Bronchial epithelial cell (primary cell): ENCODE measurements at regions not wholly inside any gene's neighbourhood (a gene's known extent, or its start where the extent isn't known, plus 50 kb on each side); places are given as distances from the start of the nearest gene placed in this dataset.
"Not testable (repeated sequence)": the region's sequence is repeated elsewhere in the genome, so short reads cannot be mapped to it uniquely, and the experiment has no call there.

Experiments
- DNase-seq: peaks from one replicate; pipeline ENCODE4 v3.0.0-alpha.2; 2010; ENCODE audit warnings: low read depth
- FAIRE-seq: peaks from 2 replicates; lab custom pipeline; 2011; peaks lifted over from hg19 to GRCh38; lab: Jason Lieb, UNC
- H3K27me3 ChIP-seq: 2 replicates; pipeline ENCODE4 v1.5.1; 2011; ENCODE audit warnings: low read length; ENCODE audit not compliant: control insufficient read depth, insufficient read depth
- H3K36me3 ChIP-seq: 2 replicates; pipeline ENCODE4 v1.5.1; 2011; ENCODE audit warnings: low read length; ENCODE audit not compliant: control insufficient read depth, insufficient read depth
- H3K4me3 ChIP-seq: 2 replicates; pipeline ENCODE4 v1.5.1; 2011; ENCODE audit warnings: mild to moderate bottlenecking, low read depth, low read length, control low read depth
- TF ChIP-seq, protein P1 (sequence below): IDR thresholded peaks from 2 replicates; pipeline ENCODE4 v1.5.1; 2011; ENCODE audit warnings: mild to moderate bottlenecking, moderate library complexity, low read length, control low read depth, inconsistent platforms; ENCODE audit not compliant: insufficient read depth, severe bottlenecking

DNA sequence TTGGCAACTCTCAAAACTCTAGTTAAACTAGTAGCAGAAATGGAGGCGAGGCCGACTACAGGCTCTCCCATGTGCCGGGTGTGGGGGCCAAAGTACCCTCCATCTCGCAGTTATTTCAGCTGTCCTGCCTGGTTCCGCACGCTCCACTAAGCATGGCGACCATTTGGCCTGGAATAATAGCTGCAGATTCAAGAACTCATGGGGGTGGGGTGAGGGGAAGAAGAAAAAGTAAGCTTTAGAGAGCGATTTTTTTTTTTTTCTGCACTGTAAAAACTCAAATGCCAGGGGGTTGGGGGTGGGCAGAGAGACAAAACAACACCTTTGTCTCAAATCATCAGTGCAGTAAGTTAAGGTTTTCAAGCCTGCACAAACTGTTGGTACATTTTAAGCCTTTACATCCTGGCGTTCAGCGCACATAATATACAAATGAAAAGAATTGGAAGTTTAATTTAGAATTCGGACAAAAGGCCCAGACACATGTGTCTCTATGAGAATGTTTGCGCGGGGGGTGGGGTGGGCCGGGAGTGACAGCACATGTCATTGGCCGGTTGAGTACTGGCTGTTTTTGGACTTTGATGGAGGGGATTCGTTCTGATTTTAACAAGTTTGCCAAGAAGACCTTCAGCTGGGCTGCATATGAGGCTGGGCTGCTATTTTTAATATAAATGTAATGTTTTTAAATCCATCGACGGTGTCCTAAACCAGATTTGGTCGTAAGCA is 694.7 kb upstream of the SALL1 start:
- H3K36me3 ChIP-seq, result no peaks in the 10 kb centered on the region
- no peak for DNase-seq
- no peaks in the 10 kb centered on the region for H3K27me3 ChIP-seq
- H3K4me3 ChIP-seq, result no peak overlapping the region
- TF ChIP-seq, protein P1, sequence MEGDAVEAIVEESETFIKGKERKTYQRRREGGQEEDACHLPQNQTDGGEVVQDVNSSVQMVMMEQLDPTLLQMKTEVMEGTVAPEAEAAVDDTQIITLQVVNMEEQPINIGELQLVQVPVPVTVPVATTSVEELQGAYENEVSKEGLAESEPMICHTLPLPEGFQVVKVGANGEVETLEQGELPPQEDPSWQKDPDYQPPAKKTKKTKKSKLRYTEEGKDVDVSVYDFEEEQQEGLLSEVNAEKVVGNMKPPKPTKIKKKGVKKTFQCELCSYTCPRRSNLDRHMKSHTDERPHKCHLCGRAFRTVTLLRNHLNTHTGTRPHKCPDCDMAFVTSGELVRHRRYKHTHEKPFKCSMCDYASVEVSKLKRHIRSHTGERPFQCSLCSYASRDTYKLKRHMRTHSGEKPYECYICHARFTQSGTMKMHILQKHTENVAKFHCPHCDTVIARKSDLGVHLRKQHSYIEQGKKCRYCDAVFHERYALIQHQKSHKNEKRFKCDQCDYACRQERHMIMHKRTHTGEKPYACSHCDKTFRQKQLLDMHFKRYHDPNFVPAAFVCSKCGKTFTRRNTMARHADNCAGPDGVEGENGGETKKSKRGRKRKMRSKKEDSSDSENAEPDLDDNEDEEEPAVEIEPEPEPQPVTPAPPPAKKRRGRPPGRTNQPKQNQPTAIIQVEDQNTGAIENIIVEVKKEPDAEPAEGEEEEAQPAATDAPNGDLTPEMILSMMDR, result no peak
- no peak for FAIRE-seq

DNA sequence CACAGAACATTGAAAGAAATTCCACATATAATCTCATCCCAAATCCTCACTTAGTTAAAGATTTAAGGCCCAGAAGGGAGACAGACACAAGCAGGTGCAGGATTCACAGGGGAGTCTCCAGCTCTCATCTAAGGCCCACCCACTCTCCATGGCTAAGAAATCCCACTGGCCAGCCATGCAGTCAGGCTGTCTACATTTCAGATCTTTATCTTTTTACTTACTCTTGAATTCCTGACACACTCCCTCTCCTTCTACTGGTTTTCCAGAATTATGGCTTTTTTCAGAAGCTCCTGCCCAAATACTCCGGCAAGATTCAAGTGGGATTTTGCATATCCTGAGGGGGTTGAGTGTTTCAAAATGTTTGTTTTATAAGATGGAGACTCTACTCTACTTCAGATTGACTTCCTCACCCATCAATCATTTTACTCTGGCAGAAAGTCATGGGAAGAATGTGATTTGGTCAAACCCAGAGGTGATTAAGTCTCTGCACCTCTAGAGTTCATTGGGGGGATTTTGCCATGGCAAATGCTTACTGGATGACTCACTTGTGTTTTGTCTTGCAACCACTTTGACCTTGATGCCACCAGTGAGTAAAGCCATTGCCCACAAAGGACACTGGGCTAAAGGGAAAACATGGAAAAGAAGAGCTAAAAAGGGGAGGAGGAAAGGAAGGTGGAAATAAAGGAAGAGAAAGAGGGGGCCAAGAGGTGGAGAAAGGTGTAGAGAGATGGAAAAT is 688.8 kb upstream of the SALL1 start:
- TF ChIP-seq, protein P1, result no peak
- Histone ChIP-seq H3K36me3 (no peaks in the 10 kb centered on the region), H3K4me3 (no peak overlapping the region), H3K27me3 (no peaks in the 10 kb centered on the region)
- FAIRE-seq (no peak), DNase-seq (peak; percentile 10)

DNA sequence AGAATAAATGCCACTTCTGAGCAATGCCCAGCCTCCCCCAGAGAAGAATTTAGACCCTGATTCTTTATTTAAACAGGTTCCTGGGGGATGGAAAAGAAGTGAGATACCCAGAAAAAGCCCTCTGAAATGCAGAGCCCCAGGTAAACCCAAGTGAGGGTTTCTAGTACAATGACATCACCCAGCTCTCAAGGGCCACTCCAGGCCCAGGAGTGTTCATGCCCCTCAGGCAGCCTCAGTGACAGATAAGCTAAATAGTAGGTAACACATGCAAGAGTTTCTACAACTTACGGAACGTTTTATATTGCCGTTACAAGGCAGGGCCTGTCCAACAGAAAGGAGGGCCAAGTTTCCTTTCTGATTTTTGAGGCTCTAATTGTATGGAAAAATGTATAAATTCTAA is 683.7 kb upstream of the SALL1 start:
- DNase-seq, result no peak
- Histone ChIP-seq H3K27me3 (no peaks in the 10 kb centered on the region), H3K4me3 (no peak overlapping the region), H3K36me3 (no peaks in the 10 kb centered on the region)
- TF ChIP-seq, protein P1, result no peak
- FAIRE-seq, result no peak

DNA sequence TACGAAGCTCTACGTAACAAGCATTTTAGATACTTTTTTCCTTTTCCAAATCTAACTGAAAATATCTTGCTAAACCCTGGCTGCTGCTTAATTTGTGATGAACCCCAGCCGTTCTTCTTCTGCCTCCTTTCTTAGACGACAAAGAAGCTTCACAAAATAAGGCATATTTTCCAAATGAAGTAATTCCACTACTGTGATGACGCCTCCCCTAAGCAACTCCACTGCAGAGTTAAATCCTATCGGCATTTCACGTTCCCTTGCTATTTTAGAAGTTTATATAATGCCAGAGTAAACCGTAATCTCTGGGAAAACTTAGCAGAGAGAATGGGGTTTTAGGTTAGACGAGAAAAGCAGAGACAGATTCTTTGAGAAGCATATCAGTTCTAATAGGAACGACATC is 683.1 kb upstream of the SALL1 start:
- FAIRE-seq, result no peak
- Histone ChIP-seq H3K36me3 (no peaks in the 10 kb centered on the region), H3K27me3 (no peaks in the 10 kb centered on the region), H3K4me3 (no peak overlapping the region)
- no peak for DNase-seq
- TF ChIP-seq, protein P1, result no peak

DNA sequence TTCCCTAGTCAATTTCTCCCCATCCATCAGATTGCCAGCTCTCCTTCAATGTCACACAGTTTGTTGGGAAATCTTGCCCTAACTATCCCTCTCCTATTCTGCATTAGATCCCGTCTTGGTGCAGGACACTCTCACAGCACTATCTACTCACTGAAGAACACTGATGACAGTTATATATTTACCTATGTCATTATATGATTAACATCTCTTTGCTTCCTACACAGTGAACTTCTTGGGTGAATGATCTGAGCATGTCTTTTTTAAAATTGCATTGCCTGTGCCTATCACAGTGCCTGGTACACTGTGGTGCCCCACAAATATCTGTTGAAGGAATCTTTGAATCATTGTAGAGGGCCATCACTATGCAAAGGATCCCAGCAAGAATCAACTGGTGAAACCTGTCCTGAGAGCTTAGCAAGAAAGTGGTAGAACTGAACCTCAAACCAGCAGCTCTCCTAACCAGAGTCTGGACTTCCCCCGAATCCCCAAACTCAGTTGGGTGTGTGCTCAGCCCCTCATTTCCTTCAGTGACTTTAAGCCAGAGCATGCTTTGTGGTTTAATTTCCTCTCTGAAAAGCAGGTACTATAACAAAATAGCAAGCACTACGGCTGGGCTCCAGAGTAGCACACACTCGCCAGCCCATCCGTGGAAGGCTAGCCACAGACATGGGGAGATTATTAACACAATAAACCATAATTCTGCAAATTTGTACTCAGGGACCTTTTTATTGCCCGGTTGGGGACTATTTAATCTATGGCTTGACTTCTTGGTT is 680.7 kb upstream of the SALL1 start:
- no peak overlapping the region for H3K4me3 ChIP-seq
- TF ChIP-seq, protein P1, result no peak
- no peaks in the 10 kb centered on the region for H3K27me3 ChIP-seq
- DNase-seq (no peak), FAIRE-seq (no peak)
- no peaks in the 10 kb centered on the region for H3K36me3 ChIP-seq

DNA sequence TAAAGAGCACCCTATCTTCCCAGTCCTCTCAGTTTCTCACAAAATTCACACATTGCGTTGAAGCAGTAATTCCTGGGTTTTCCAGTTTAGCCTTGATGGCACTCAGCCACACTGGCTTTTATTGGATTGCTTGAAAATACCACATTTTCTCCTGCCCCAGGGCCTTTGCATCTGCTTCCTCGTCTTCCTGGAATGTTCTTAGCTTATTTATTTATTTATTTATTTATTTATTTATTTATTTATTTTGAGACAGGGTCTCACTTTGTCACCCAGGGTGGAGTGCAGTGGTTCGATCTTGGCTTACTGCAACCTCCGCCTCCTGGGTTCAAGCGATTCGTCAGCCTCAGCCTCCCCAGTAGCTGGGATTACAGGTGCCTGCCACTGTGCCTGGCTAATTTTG is 680.0 kb upstream of the SALL1 start:
- not testable (repeated sequence) for H3K36me3 ChIP-seq, H3K4me3 ChIP-seq, DNase-seq, H3K27me3 ChIP-seq, FAIRE-seq
